ENCODE measurements at regions not wholly inside any gene's neighbourhood (a gene's known extent, or its start where the extent isn't known, plus 50 kb on each side); places are given as distances from the start of the nearest gene placed in this dataset.

DNA sequence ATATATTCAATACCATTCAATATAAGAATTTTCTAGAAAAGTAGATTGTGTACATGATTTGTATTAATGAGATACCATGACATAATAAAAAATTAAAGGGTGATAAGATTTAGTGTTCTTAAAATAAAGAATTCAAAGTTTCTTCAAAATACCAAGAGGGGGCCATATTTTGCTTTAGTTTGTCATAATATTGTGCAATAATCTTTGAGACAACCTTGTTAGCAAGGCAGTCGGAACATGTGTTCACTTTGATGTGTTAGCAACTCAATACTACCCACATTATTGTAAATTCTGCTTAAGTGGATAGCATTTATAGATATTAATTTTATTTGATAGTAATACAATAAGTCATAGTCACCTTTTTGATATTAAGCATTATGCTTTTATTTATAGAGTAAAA lies 241.3 kb upstream of the PDGFD start:
- Histone ChIP-seq H3K9me3 (no peaks in the 10 kb centered on the region), H3K27me3 (no peaks in the 10 kb centered on the region), H3K27ac (no peak overlapping the region), H3K4me3 (replicated peaks in 1 of 3) (no peak overlapping the region), H3K4me1 (no peaks in the 10 kb centered on the region), H3K36me3 (no peaks in the 10 kb centered on the region)
- WGBS, 2 donors: 92 to 95% methylated on average over 1 of the region's 1 CpG
- no peak for DNase-seq
- intact Hi-C loops (cut with DNase I): no loop called here
- TF ChIP-seq CTCF (IDR thresholded peaks at IDR 0.05) (no peak), POLR2A (IDR thresholded peaks at IDR 0.05) (no peak)

DNA sequence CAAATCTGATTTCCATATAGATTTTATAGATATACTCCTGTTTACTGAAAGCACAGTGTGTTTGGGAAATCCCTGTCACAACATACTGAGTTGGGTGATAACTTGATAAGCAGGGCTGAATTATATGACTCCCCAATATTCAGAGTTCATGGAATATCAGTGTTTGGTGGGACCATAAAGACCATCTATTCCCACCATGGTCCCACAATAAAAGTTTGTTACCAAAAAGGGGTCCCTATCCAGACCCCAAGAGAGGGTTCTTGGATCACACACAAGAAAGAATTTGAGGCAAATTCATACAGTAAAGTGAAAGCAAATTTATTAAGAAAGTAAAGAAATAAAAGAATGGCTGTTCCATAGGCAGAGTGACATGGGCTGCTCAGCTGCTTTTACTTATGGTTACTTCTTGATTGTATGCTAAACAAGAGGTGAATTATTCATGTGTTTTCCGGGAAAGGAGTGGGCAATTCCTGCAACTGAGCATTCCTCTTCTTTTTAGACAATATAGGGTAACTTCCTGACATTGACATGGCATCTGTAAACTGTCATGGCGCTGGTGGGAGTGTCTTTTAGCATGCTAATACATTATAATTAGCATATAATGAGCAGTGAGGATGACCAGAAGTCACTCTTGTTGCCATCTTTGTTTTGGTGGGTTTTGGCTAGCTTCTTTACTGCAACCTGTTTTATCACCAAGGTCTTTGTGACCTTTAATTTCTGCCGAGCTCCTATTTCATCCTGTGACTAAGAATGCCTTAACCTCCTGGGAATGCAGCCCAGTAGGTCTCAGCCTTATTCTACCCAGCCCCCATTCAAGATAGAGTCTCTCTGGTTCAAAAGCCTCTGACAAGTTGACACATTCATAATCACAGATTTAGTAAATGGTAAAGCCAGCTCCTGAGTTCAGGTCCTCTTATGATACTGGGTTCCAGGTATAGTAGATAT lies 240.6 kb upstream of the PDGFD start:
- DNase-seq: no peak
- no peak overlapping the region for H3K27ac ChIP-seq
- TF ChIP-seq CTCF (IDR thresholded peaks at IDR 0.05) (no peak), POLR2A (IDR thresholded peaks at IDR 0.05) (no peak)
- no peaks in the 10 kb centered on the region for H3K9me3 ChIP-seq
- no peaks in the 10 kb centered on the region for H3K4me1 ChIP-seq
- no peak overlapping the region for H3K4me3 ChIP-seq (replicated peaks in 1 of 3)
- WGBS, 2 donors: 87 to 88% methylated on average over 3 of the region's 3 CpGs
- intact Hi-C loops (cut with DNase I): no loop called here
- H3K27me3 ChIP-seq: no peaks in the 10 kb centered on the region
- no peaks in the 10 kb centered on the region for H3K36me3 ChIP-seq

DNA sequence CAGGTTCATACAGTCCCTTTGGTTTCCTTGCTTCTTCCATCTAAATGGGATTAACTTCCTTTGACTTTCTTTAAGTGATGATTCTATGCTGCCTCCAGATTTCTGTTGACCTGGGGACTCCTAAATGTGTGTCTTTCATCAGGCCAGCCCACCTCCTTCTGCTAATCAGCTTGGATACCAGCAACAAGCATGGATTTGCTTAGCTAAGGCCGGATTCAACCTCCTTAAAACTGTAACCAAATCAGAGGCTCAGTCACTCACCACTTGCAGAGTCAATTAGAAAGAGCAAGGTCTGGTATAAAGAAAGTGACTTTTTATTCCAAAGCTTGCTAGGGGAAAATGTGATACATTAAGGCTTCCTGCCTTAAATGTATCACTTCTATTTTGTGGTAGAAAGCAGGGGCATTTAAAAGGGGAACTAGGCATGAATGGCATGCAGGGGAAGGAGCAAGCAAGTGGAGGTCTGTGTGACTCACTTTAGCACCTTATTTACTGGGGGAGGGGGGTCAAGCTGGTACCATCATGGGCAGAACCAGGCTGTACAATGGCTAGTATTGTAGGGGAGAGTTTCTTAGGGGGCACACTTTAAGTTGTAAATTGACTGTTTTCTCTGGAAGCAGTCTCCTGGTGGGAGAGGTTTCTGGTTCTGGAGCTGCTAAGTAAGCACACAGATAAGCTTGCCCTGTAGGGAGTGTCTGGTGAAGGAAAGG lies 239.0 kb upstream of the PDGFD start:
- no peaks in the 10 kb centered on the region for H3K27me3 ChIP-seq
- 81 to 92% methylated on average over 1 of the region's 1 CpG for WGBS, 2 donors
- TF ChIP-seq POLR2A (IDR thresholded peaks at IDR 0.05) (no peak), CTCF (IDR thresholded peaks at IDR 0.05) (no peak)

GRCh38 chr11:104394508-104394907 lies 230.6 kb upstream of the PDGFD start:
- Histone ChIP-seq H3K27ac (no peak overlapping the region), H3K36me3 (no peaks in the 10 kb centered on the region), H3K27me3 (no peaks in the 10 kb centered on the region), H3K4me3 (replicated peaks in 1 of 3) (no peak overlapping the region), H3K9me3 (no peaks in the 10 kb centered on the region), H3K4me1 (no peaks in the 10 kb centered on the region)
- intact Hi-C loops (cut with DNase I): no loop called here
- TF ChIP-seq POLR2A (IDR thresholded peaks at IDR 0.05) (no peak), CTCF (IDR thresholded peaks at IDR 0.05) (no peak)
- 76 to 78% methylated on average over 1 of the region's 1 CpG for WGBS, 2 donors
- no peak for DNase-seq

More for the DNA sequence above, 239.0 kb upstream of the PDGFD start:
- DNase-seq: no peak
- Histone ChIP-seq H3K9me3 (no peaks in the 10 kb centered on the region), H3K4me3 (replicated peaks in 1 of 3) (no peak overlapping the region), H3K36me3 (no peaks in the 10 kb centered on the region), H3K4me1 (no peaks in the 10 kb centered on the region), H3K27ac (no peak overlapping the region)
- intact Hi-C loops (cut with DNase I): no loop called here

- H3K36me3 ChIP-seq: no peaks in the 10 kb centered on the region
- H3K27me3 ChIP-seq: no peaks in the 10 kb centered on the region
- 33 to 52% methylated on average over 4 of the region's 4 CpGs for WGBS, 2 donors
- H3K9me3 ChIP-seq: no peaks in the 10 kb centered on the region
- H3K4me3 ChIP-seq (replicated peaks in 1 of 3): no peak overlapping the region
- no peak for TF ChIP-seq POLR2A (IDR thresholded peaks at IDR 0.05)
- intact Hi-C loops (cut with DNase I): no loop called here
- no peak overlapping the region for H3K27ac ChIP-seq
- no peaks in the 10 kb centered on the region for H3K4me1 ChIP-seq
- no peak for DNase-seq
These were observed 226.7 kb upstream of the PDGFD start for GRCh38 chr11:104390651-104391050.
